K562 (cell line): ENCODE measurements at regions not wholly inside any gene's neighbourhood (a gene's known extent, or its start where the extent isn't known, plus 50 kb on each side); places are given as distances from the start of the nearest gene placed in this dataset.

ENCODE experiments used
- CREB1 ChIP-seq, 2 experiments: sonication (generic) in 1 of 2; formaldehyde crosslinking in 1 of 2; IDR thresholded peaks; 2 replicates each; pipeline versions ENCODE4 v1.6.1 to v1.8.0; 2012 to 2022; ENCODE audit warnings: inconsistent platforms in 1 of 2, mild to moderate bottlenecking in 1 of 2, missing genetic modification reagents in 1 of 2, moderate library complexity in 1 of 2
- EP300 ChIP-seq: IDR thresholded peaks from 2 replicates; pipeline ENCODE4 v1.6.1; 2012; ENCODE audit warnings: low read length, improper control_type of control experiment
- JUND ChIP-seq, 2 experiments: IDR thresholded peaks; 2 replicates in 1 of 2; 3 replicates in 1 of 2; pipeline ENCODE4 v1.6.1; 2011; ENCODE audit warnings: borderline replicate concordance in 2 of 2, low read depth in 2 of 2, low read length in 2 of 2, improper control_type of control experiment in 1 of 2, missing biosample characterization in 1 of 2, missing genetic modification characterization in 1 of 2, missing genetic modification reagents in 1 of 2
- SMARCA4 ChIP-seq: fragments of 450-650 bp; IDR thresholded peaks from 2 replicates; pipeline ENCODE4 v1.6.1; 2016
- TARDBP ChIP-seq: fragments of 450-650 bp; IDR thresholded peaks from 2 replicates; pipeline ENCODE4 v1.6.1; 2016
- ZKSCAN3 ChIP-seq: fragments of 250-450 bp; sonication (Bioruptor Pico); IDR thresholded peaks from 2 replicates; pipeline ENCODE4 v1.4.0; 2020
- ZNF24 ChIP-seq: fragments of 450-650 bp; IDR thresholded peaks from 2 replicates; pipeline ENCODE4 v1.6.1; 2016
- ZNF583 ChIP-seq: fragments of 250-450 bp; sonication (Bioruptor Pico); IDR thresholded peaks from 2 replicates; pipeline ENCODE4 v1.4.0; 2020
- TF ChIP-seq, protein P1 (sequence below): sonication (generic); formaldehyde crosslinking; IDR thresholded peaks from 2 replicates; pipeline ENCODE4 v1.9.0; 2022; ENCODE audit warnings: mild to moderate bottlenecking, missing genetic modification reagents
- TF ChIP-seq, protein P2 (sequence below), 3 experiments: IDR thresholded peaks in 2 of 3; conservative IDR thresholded peaks in 1 of 3; 2 replicates each; pipeline ENCODE4 v1.5.1; 2011 to 2012; ENCODE audit warnings: low read length in 3 of 3, mild to moderate bottlenecking in 3 of 3, control low read depth in 2 of 3, improper control_type of control experiment in 1 of 3, inconsistent platforms in 1 of 3, low read depth in 1 of 3, mixed read lengths in 1 of 3, moderate library complexity in 1 of 3; ENCODE audit not compliant: insufficient read depth in 2 of 3

DNA sequence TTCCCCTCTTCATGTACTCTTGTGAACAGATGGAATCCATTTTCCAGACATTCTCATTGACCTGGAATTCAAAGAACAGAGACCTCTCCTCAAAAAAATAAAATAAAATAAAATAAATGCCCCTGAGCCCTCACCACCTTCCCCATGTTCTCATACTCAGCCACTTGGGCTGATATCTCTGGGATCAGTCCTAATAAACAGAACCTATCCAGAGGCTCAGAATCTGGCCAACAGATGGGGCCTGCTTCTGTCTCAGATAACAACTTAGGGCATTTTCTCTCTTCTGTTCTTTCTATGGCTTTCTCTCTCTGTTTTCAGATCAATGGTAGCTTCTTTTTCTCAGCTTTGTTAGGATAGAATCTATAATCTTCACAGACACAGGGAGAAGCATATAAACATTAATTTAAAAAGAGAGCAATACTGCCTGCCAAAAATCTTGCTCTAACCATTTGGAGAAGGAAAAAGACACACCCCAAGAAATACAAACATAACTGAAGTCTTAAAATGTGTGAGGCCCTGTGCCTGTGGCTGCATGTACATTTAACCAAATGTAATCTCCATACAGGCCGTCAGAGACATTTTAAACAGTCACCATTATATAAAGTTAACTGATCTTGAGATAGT is 907.1 kb downstream of the FAT4 start:
- TF ChIP-seq, protein P1, sequence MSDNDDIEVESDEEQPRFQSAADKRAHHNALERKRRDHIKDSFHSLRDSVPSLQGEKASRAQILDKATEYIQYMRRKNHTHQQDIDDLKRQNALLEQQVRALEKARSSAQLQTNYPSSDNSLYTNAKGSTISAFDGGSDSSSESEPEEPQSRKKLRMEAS (CRISPR knock-in tag) = no peak
- TF ChIP-seq SMARCA4 (no peak), ZNF583 (CRISPR knock-in tag) (no peak), JUND (IDR thresholded peaks at IDR 0.05; ENCODE audit: borderline replicate concordance, low read depth, low read length) (no peak), JUND (tag; IDR thresholded peaks at IDR 0.05; ENCODE audit: borderline replicate concordance, low read depth, low read length) (no peak), ZKSCAN3 (CRISPR knock-in tag) (no peak), ZNF24 (no peak), EP300 (no peak), CREB1 (IDR thresholded peaks at IDR 0.05) (no peak), CREB1 (CRISPR knock-in tag; IDR thresholded peaks at IDR 0.05) (no peak), TARDBP (no peak)
- TF ChIP-seq, protein P2, sequence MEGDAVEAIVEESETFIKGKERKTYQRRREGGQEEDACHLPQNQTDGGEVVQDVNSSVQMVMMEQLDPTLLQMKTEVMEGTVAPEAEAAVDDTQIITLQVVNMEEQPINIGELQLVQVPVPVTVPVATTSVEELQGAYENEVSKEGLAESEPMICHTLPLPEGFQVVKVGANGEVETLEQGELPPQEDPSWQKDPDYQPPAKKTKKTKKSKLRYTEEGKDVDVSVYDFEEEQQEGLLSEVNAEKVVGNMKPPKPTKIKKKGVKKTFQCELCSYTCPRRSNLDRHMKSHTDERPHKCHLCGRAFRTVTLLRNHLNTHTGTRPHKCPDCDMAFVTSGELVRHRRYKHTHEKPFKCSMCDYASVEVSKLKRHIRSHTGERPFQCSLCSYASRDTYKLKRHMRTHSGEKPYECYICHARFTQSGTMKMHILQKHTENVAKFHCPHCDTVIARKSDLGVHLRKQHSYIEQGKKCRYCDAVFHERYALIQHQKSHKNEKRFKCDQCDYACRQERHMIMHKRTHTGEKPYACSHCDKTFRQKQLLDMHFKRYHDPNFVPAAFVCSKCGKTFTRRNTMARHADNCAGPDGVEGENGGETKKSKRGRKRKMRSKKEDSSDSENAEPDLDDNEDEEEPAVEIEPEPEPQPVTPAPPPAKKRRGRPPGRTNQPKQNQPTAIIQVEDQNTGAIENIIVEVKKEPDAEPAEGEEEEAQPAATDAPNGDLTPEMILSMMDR (IDR thresholded peaks at IDR 0.05 in 2 of 3, conservative IDR thresholded peaks at IDR 0.05 in 1 of 3; ENCODE audit: insufficient read depth in 2 of 3, low read depth in 1 of 3, low read length in 3 of 3) = no peak
